GM12892 (cell line): ENCODE measurements at regions not wholly inside any gene's neighbourhood (a gene's known extent, or its start where the extent isn't known, plus 50 kb on each side); places are given as distances from the start of the nearest gene placed in this dataset.

ENCODE experiments used
- POLR2A ChIP-seq: IDR thresholded peaks from 2 replicates; pipeline ENCODE4 v1.6.1; 2011; ENCODE audit warnings: low read depth, low read length, control low read depth
- POLR2AphosphoS5 ChIP-seq: IDR thresholded peaks from 2 replicates; pipeline ENCODE4 v1.6.1; 2011; ENCODE audit warnings: low read depth, low read length, control low read depth
- TAF1 ChIP-seq: IDR thresholded peaks from 2 replicates; pipeline ENCODE4 v1.6.1; 2011; ENCODE audit warnings: low read depth, mild to moderate bottlenecking, control low read depth, low read length, borderline replicate concordance

DNA sequence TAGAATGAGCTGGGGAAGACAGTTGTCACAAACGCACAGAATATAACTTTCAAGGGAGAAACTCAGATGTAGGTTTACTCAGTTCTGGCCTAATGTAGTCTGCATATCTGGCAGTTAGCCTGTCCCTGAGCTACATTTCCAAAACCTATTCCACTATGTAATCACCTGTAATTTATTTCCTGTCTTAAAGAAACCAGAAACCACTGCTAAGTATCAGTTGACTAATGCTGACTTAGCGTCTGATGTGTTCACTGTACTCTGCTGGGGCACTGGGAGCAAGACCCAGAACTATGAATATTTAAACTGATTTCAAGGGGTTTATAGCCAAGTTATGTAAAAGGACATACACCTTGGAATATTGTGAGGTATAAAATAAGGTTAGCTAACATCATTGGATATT lies 1995.2 kb upstream of the PIK3C3 start:
- TF ChIP-seq POLR2A: no peak
- no peak for TF ChIP-seq POLR2AphosphoS5
- no peak for TF ChIP-seq TAF1
